HepG2 (cell line): ENCODE measurements at regions not wholly inside any gene's neighbourhood (a gene's known extent, or its start where the extent isn't known, plus 50 kb on each side); places are given as distances from the start of the nearest gene placed in this dataset.

Experiments
- ATAC-seq: fragments of 200-7000 bp; cut with Tn5 transposase; 3 replicates; pipeline ENCODE4 v1.9.1; 2020; ENCODE audit warnings: mild to moderate bottlenecking, moderate library complexity
- BruUV-seq: library from RNA; stranded (reverse); fragments of 400-500 nt; replicated peaks from 2 replicates; lab custom pipeline; 2021; lab: Mats Ljungman, UMichigan
- CTCF ChIA-PET: fragments of 300-600 bp; formaldehyde crosslinking; extraction: SDS; loops from one replicate; lab custom pipeline; 2021; ENCODE audit warnings: low total read pairs, inconsistent platforms, low intra/inter-chr PET ratio; lab: Yijun Ruan, JAX
- POLR2A ChIA-PET: fragments of 350-600 bp; sonication (Branson Sonifier 250); formaldehyde crosslinking; loops from one replicate; lab custom pipeline; 2020; ENCODE audit warnings: antibody characterized with exemption, inconsistent platforms; lab: Yijun Ruan, JAX
- DNase-seq: peaks from one replicate; pipeline ENCODE4 v3.0.0-alpha.2; 2015; ENCODE audit warnings: low spot score
- FAIRE-seq: peaks from 3 replicates; lab custom pipeline; 2011; peaks lifted over from hg19 to GRCh38; lab: Jason Lieb, UNC
- H2AFZ ChIP-seq: one replicate; pipeline ENCODE4 v1.6.1; 2011; ENCODE audit warnings: low read length, inconsistent platforms
- H3K27ac ChIP-seq: fragments of 300-600 bp; 3 replicates; pipeline ENCODE4 v1.8.0; 2011; ENCODE audit warnings: mixed run types, mild to moderate bottlenecking, mixed read lengths, low read length, inconsistent platforms; ENCODE audit not compliant: insufficient read depth; ENCODE audit errors: extremely low read length
- H3K27me3 ChIP-seq, 2 experiments: fragments of 200-600 bp in 1 of 2; 2 replicates in 1 of 2; 3 replicates in 1 of 2; pipeline versions ENCODE4 v1.6.0 to v1.8.0; 2011; ENCODE audit warnings: low read length in 2 of 2, mild to moderate bottlenecking in 2 of 2, moderate library complexity in 2 of 2, inconsistent platforms in 1 of 2; ENCODE audit not compliant: insufficient read depth in 2 of 2, control insufficient read depth in 1 of 2
- H3K36me3 ChIP-seq, 2 experiments: fragments of 200-600 bp in 1 of 2; replicated peaks in 1 of 2; 2 replicates in 1 of 2; 3 replicates in 1 of 2; pipeline versions ENCODE4 v1.5.1 to v1.8.0; 2011; ENCODE audit warnings: low read length in 2 of 2, inconsistent platforms in 1 of 2; ENCODE audit not compliant: insufficient read depth in 2 of 2, control insufficient read depth in 1 of 2
- H3K4me1 ChIP-seq: 2 replicates; pipeline ENCODE4 v1.5.1; 2012; ENCODE audit warnings: low read length, inconsistent platforms; ENCODE audit not compliant: insufficient read depth
- H3K4me2 ChIP-seq: 2 replicates; pipeline ENCODE4 v1.6.0; 2011; ENCODE audit warnings: low read depth, low read length, inconsistent platforms
- H3K4me3 ChIP-seq, 3 experiments: fragments of 200-600 bp in 1 of 3; sonication (generic), shearing (Covaris generic) in 1 of 3; replicated peaks in 1 of 3; 2 replicates each; pipeline ENCODE4 v1.5.1; 2011 to 2016; ENCODE audit warnings: low read length in 3 of 3, inconsistent platforms in 2 of 3, low read depth in 2 of 3, mild to moderate bottlenecking in 2 of 3, control low read depth in 1 of 3, mixed read lengths in 1 of 3; ENCODE audit not compliant: insufficient read depth in 1 of 3
- H3K79me2 ChIP-seq: one replicate; pipeline ENCODE4 v1.6.1; 2011; ENCODE audit warnings: low read length, inconsistent platforms; ENCODE audit not compliant: insufficient read depth
- H3K9ac ChIP-seq: 2 replicates; pipeline ENCODE4 v1.6.0; 2011; ENCODE audit warnings: mild to moderate bottlenecking, low read depth, low read length, inconsistent platforms; ENCODE audit not compliant: insufficient read depth
- H3K9me3 ChIP-seq: 2 replicates; pipeline ENCODE4 v1.5.1; 2012; ENCODE audit warnings: mild to moderate bottlenecking, low read length
- H4K20me1 ChIP-seq: 2 replicates; pipeline ENCODE4 v1.6.0; 2011; ENCODE audit warnings: inconsistent platforms, mild to moderate bottlenecking, low read length, moderate library complexity; ENCODE audit not compliant: insufficient read depth
- BATF2 ChIP-seq: sonication (generic); formaldehyde crosslinking; IDR thresholded peaks from 2 replicates; pipeline ENCODE4 v1.8.0; 2022; ENCODE audit warnings: mild to moderate bottlenecking, missing genetic modification reagents, moderate library complexity
- EEA1 ChIP-seq: sonication (generic); formaldehyde crosslinking; IDR thresholded peaks from 2 replicates; pipeline ENCODE4 v1.5.1; 2020; ENCODE audit warnings: mild to moderate bottlenecking, missing genetic modification reagents, borderline replicate concordance
- MAFG ChIP-seq: sonication (generic); formaldehyde crosslinking; IDR thresholded peaks from 2 replicates; pipeline ENCODE4 v1.5.1; 2020; ENCODE audit warnings: mild to moderate bottlenecking, missing genetic modification reagents
- MED8 ChIP-seq: sonication (generic); formaldehyde crosslinking; IDR thresholded peaks from 2 replicates; pipeline ENCODE4 v1.8.1; 2023; ENCODE audit warnings: mild to moderate bottlenecking, missing genetic modification reagents; ENCODE audit not compliant: insufficient replicate concordance
- NR2C2 ChIP-seq: sonication (generic); formaldehyde crosslinking; IDR thresholded peaks from 2 replicates; pipeline ENCODE4 v1.4.0; 2020; ENCODE audit warnings: missing genetic modification reagents, mild to moderate bottlenecking, moderate library complexity, borderline replicate concordance
- PBX3 ChIP-seq: sonication (generic); formaldehyde crosslinking; IDR thresholded peaks from 2 replicates; pipeline ENCODE4 v1.8.1; 2023; ENCODE audit warnings: missing genetic modification reagents, inconsistent platforms, borderline replicate concordance
- REST ChIP-seq, 2 experiments: IDR thresholded peaks; 2 replicates each; pipeline ENCODE4 v1.6.1; 2011 to 2012; ENCODE audit warnings: low read length in 2 of 2, borderline replicate concordance in 1 of 2, low read depth in 1 of 2, mild to moderate bottlenecking in 1 of 2, moderate library complexity in 1 of 2
- SIN3A ChIP-seq: IDR thresholded peaks from 2 replicates; pipeline ENCODE4 v1.6.1; 2011; ENCODE audit warnings: low read depth, mild to moderate bottlenecking, control low read depth, low read length, borderline replicate concordance
- SMAD3 ChIP-seq: sonication (generic); formaldehyde crosslinking; IDR thresholded peaks from 2 replicates; pipeline ENCODE4 v1.4.0; 2020; ENCODE audit warnings: missing genetic modification reagents
- SNRNP70 ChIP-seq: fragments of 200-400 bp; formaldehyde crosslinking; IDR thresholded peaks from 2 replicates; pipeline ENCODE4 v1.6.1; 2017; ENCODE audit warnings: mild to moderate bottlenecking, low read depth, low read length, moderate library complexity
- TCF7L2 ChIP-seq: IDR thresholded peaks from 2 replicates; pipeline ENCODE4 v1.6.1; 2011; ENCODE audit warnings: mild to moderate bottlenecking, low read depth, low read length, moderate library complexity
- ZBTB14 ChIP-seq: sonication (generic); formaldehyde crosslinking; IDR thresholded peaks from 2 replicates; pipeline ENCODE4 v1.4.0; 2020; ENCODE audit warnings: missing genetic modification reagents
- ZNF274 ChIP-seq: sonication (generic); formaldehyde crosslinking; IDR thresholded peaks from 2 replicates; pipeline ENCODE4 v1.5.1; 2020; ENCODE audit warnings: mild to moderate bottlenecking, missing genetic modification reagents
- ZSCAN12 ChIP-seq: sonication (generic); formaldehyde crosslinking; IDR thresholded peaks from 2 replicates; pipeline ENCODE4 v1.9.0; 2021; ENCODE audit warnings: mild to moderate bottlenecking, missing genetic modification reagents
- ZSCAN9 ChIP-seq: IDR thresholded peaks from 2 replicates; pipeline ENCODE4 v1.6.1; 2016; ENCODE audit warnings: borderline replicate concordance
- WGBS: methylation state at CpG from one replicate; pipeline ENCODE4 v1.1.6; 2017; ENCODE audit warnings: low lambda C conversion rate; 5-methylcytosine and 5-hydroxymethylcytosine counted together
- in situ Hi-C: cut with HindIII; loops from 2 replicates; pipeline ENCODE4 v1.10.0; 2017; ENCODE audit warnings: low pct_unique_long_range_greater_than_20kb; ENCODE audit not compliant: extremely low pct_ligation_motif_present
- intact Hi-C: fragments of 100-400 bp; cut with micrococcal nuclease; formaldehyde crosslinking; loops from one replicate; pipeline ENCODE4 v1.10.0; 2022; ENCODE audit not compliant: unreplicated experiment

GRCh38 chr9:113678119-113678858 lies 197.8 kb upstream of the ZNF618 start:
- Histone ChIP-seq H4K20me1 (no peaks in the 10 kb centered on the region), H3K4me1 (peaks cover 10% of the 10 kb centered on the region; the same call in 1 of the 2 replicates), H3K36me3 (no peaks in the 10 kb centered on the region), H3K79me2 (no peaks in the 10 kb centered on the region), H3K27me3 (peaks cover 2 to 50% of the 10 kb centered on the region in 2 experiments; a peak in 3 of 5 replicates), H3K9me3 (no peaks in the 10 kb centered on the region), H3K27ac (no peak overlapping the region), H3K4me3 (no peak overlapping the region), H3K4me2 (no peak overlapping the region), H2AFZ (no peak overlapping the region), H3K9ac (no peak overlapping the region)
- no TSS peak for BruUV-seq
- POLR2A ChIA-PET = no interaction called here
- intact Hi-C loops (no loop called here), in situ Hi-C loops (no loop called here)
- ATAC-seq (no peak), FAIRE-seq (no peak), DNase-seq (no peak)
- no peak for TF ChIP-seq SNRNP70
- TF ChIP-seq SIN3A = no peak
- TF ChIP-seq REST (IDR thresholded peaks at IDR 0.05; ENCODE audit: borderline replicate concordance in 1 of 2, low read depth in 1 of 2, low read length in 2 of 2) = no peak
- no peak for TF ChIP-seq PBX3 (CRISPR knock-in tag)
- no peak for TF ChIP-seq TCF7L2
- no peak for TF ChIP-seq NR2C2 (CRISPR knock-in tag)
- no peak for TF ChIP-seq SMAD3 (CRISPR knock-in tag)
- no peak for TF ChIP-seq ZNF274
- no peak for TF ChIP-seq MAFG
- TF ChIP-seq EEA1 (CRISPR knock-in tag) = no peak
- no peak for TF ChIP-seq MED8 (CRISPR knock-in tag)
- no peak for TF ChIP-seq ZBTB14 (CRISPR knock-in tag)
- no peak for TF ChIP-seq BATF2
- TF ChIP-seq ZSCAN9 (CRISPR knock-in tag) = no peak
- no peak for TF ChIP-seq ZSCAN12 (CRISPR knock-in tag)
- CTCF ChIA-PET = no interaction called here
- WGBS = 31% methylated on average over 3 of the region's 3 CpGs
